H9 (cell line): ENCODE measurements at regions not wholly inside any gene's neighbourhood (a gene's known extent, or its start where the extent isn't known, plus 50 kb on each side); places are given as distances from the start of the nearest gene placed in this dataset.

Source experiments
- DNase-seq: peaks from one replicate; pipeline ENCODE4 v3.0.0-alpha.2; 2017
- H2AFZ ChIP-seq: one replicate; pipeline ENCODE4 v1.6.1; 2013; ENCODE audit warnings: mild to moderate bottlenecking, low read length, control low read depth, moderate library complexity
- H2AK5ac ChIP-seq: 2 replicates; pipeline ENCODE4 v1.6.1; 2013; ENCODE audit warnings: low read length, control low read depth, mixed read lengths; ENCODE audit not compliant: insufficient read length
- H2BK120ac ChIP-seq: one replicate; pipeline ENCODE4 v1.6.1; 2013; ENCODE audit warnings: low read depth, mild to moderate bottlenecking, low read length, control low read depth, inconsistent platforms; ENCODE audit not compliant: poor library complexity, severe bottlenecking
- H2BK12ac ChIP-seq: 2 replicates; pipeline ENCODE4 v1.6.1; 2013; ENCODE audit warnings: low read length, control low read depth, mixed read lengths, low read depth; ENCODE audit not compliant: insufficient read length
- H2BK15ac ChIP-seq: 2 replicates; pipeline ENCODE4 v1.6.1; 2013; ENCODE audit warnings: low read depth, low read length, control low read depth
- H2BK20ac ChIP-seq: one replicate; pipeline ENCODE4 v1.6.1; 2013; ENCODE audit warnings: low read depth, mild to moderate bottlenecking, low read length, control low read depth, inconsistent platforms; ENCODE audit not compliant: poor library complexity, severe bottlenecking
- H2BK5ac ChIP-seq: 2 replicates; pipeline ENCODE4 v1.6.1; 2013; ENCODE audit warnings: low read length, control low read depth, mixed read lengths; ENCODE audit not compliant: insufficient read length
- H3K14ac ChIP-seq: 2 replicates; pipeline ENCODE4 v1.6.1; 2013; ENCODE audit warnings: low read length, control low read depth; ENCODE audit not compliant: insufficient read depth
- H3K18ac ChIP-seq: 2 replicates; pipeline ENCODE4 v1.6.1; 2013; ENCODE audit warnings: low read depth, mild to moderate bottlenecking, mixed read lengths, low read length, control low read depth; ENCODE audit not compliant: insufficient read length
- H3K23ac ChIP-seq: 2 replicates; pipeline ENCODE4 v1.6.1; 2013; ENCODE audit warnings: low read length, control low read depth, mixed read lengths, low read depth; ENCODE audit not compliant: insufficient read length
- H3K23me2 ChIP-seq: 2 replicates; pipeline ENCODE4 v1.6.1; 2013; ENCODE audit warnings: low read depth, mild to moderate bottlenecking, mixed read lengths, low read length, control low read depth; ENCODE audit not compliant: insufficient read length, poor library complexity, severe bottlenecking
- H3K27ac ChIP-seq: 2 replicates; pipeline ENCODE4 v1.5.1; 2013; ENCODE audit warnings: low read length, control low read depth, mixed read lengths, low read depth; ENCODE audit not compliant: insufficient read length
- H3K27me3 ChIP-seq: 2 replicates; pipeline ENCODE4 v1.6.1; 2013; ENCODE audit warnings: low read length, control low read depth, inconsistent platforms; ENCODE audit not compliant: insufficient read depth
- H3K4ac ChIP-seq: 2 replicates; pipeline ENCODE4 v1.6.1; 2013; ENCODE audit warnings: low read depth, mild to moderate bottlenecking, control low read depth, inconsistent platforms, low read length, moderate library complexity
- H3K4me1 ChIP-seq: 2 replicates; pipeline ENCODE4 v1.6.1; 2013; ENCODE audit warnings: low read length, control low read depth, inconsistent platforms; ENCODE audit not compliant: insufficient read depth
- H3K4me2 ChIP-seq: 2 replicates; pipeline ENCODE4 v1.6.1; 2013; ENCODE audit warnings: low read length, control low read depth, mixed read lengths; ENCODE audit not compliant: insufficient read length, insufficient read depth
- H3K56ac ChIP-seq: 2 replicates; pipeline ENCODE4 v1.6.1; 2013; ENCODE audit warnings: low read depth, mild to moderate bottlenecking, mixed read lengths, low read length, control low read depth; ENCODE audit not compliant: insufficient read length
- H3K79me1 ChIP-seq: 2 replicates; pipeline ENCODE4 v1.6.1; 2013; ENCODE audit warnings: low read depth, mild to moderate bottlenecking, moderate library complexity, low read length, control low read depth, inconsistent platforms; ENCODE audit not compliant: insufficient read depth, poor library complexity, severe bottlenecking
- H3K79me2 ChIP-seq: 2 replicates; pipeline ENCODE4 v1.6.1; 2013; ENCODE audit warnings: low read length, control low read depth, inconsistent platforms; ENCODE audit not compliant: insufficient read depth
- H3K9ac ChIP-seq: 2 replicates; pipeline ENCODE4 v1.6.1; 2013; ENCODE audit warnings: low read length, control low read depth, mixed read lengths; ENCODE audit not compliant: insufficient read length; ENCODE audit errors: extremely low read depth
- H3K9me3 ChIP-seq: one replicate; pipeline ENCODE4 v1.6.1; 2013; ENCODE audit warnings: low read depth, low read length, inconsistent platforms; ENCODE audit not compliant: control insufficient read depth
- H3T11ph ChIP-seq: one replicate; pipeline ENCODE4 v1.6.1; 2013; ENCODE audit warnings: mild to moderate bottlenecking, low read length, control low read depth, inconsistent platforms
- H4K20me1 ChIP-seq: one replicate; pipeline ENCODE4 v1.6.1; 2013; ENCODE audit not compliant: control insufficient read depth, insufficient read length, insufficient read depth
- H4K5ac ChIP-seq: 2 replicates; pipeline ENCODE4 v1.6.1; 2013; ENCODE audit warnings: low read depth, mild to moderate bottlenecking, mixed read lengths, low read length, control low read depth; ENCODE audit not compliant: insufficient read length
- H4K8ac ChIP-seq: replicated peaks from 2 replicates; pipeline ENCODE4 v1.6.1; 2013; ENCODE audit warnings: low read length, control low read depth, mixed read lengths, low read depth; ENCODE audit not compliant: insufficient read length
- H4K91ac ChIP-seq: 2 replicates; pipeline ENCODE4 v1.6.1; 2013; ENCODE audit warnings: low read depth, mild to moderate bottlenecking, moderate library complexity, mixed read lengths, low read length, control low read depth; ENCODE audit not compliant: insufficient read length
- H3K27ac Mint-ChIP-seq, 3 experiments: 2 replicates in 2 of 3; 3 replicates in 1 of 3; pipeline ENCODE4 v1.8.0; 2020 to 2021; ENCODE audit warnings: mixed read lengths in 3 of 3, mild to moderate bottlenecking in 1 of 3, moderate library complexity in 1 of 3
- H3K27me3 Mint-ChIP-seq: 2 replicates; pipeline ENCODE4 v1.8.0; 2021; ENCODE audit warnings: low read depth, mild to moderate bottlenecking, moderate library complexity, mixed read lengths
- H3K36me3 Mint-ChIP-seq, 3 experiments: 2 replicates in 2 of 3; 3 replicates in 1 of 3; pipeline ENCODE4 v1.8.0; 2020 to 2021; ENCODE audit warnings: low read depth in 3 of 3, mixed read lengths in 3 of 3; ENCODE audit not compliant: insufficient read depth in 1 of 3
- H3K4me1 Mint-ChIP-seq, 2 experiments: 2 replicates each; pipeline ENCODE4 v1.8.0; 2020; ENCODE audit warnings: mixed read lengths in 2 of 2
- H3K4me3 Mint-ChIP-seq, 2 experiments: 2 replicates in 1 of 2; 3 replicates in 1 of 2; pipeline ENCODE4 v1.8.0; 2020 to 2021; ENCODE audit warnings: mild to moderate bottlenecking in 2 of 2, mixed read lengths in 2 of 2, moderate library complexity in 1 of 2
- H3K9me3 Mint-ChIP-seq, 2 experiments: 2 replicates in 1 of 2; 3 replicates in 1 of 2; pipeline ENCODE4 v1.8.0; 2020; ENCODE audit warnings: mild to moderate bottlenecking in 2 of 2, mixed read lengths in 2 of 2, moderate library complexity in 1 of 2
- WGBS: extraction: QIAGEN DNeasy Blood & Tissue Kit; methylation state at CpG from one replicate; pipeline ENCODE4 v1.1.7; 2013; ENCODE audit warnings: missing lambda C conversion rate, low lambda C conversion rate, mixed read lengths; ENCODE audit not compliant: insufficient read length; ENCODE audit errors: extremely low coverage; 5-methylcytosine and 5-hydroxymethylcytosine counted together
- TF ChIP-seq, protein P1 (sequence below): fragments of 200-600 bp; sonication (generic); conservative IDR thresholded peaks from 3 replicates; pipeline ENCODE4 v1.8.0; 2021; ENCODE audit warnings: antibody characterized with exemption, mild to moderate bottlenecking

GRCh38 chr2:23137166-23137565 lies 247.8 kb upstream of the KLHL29 start:
- Mint-ChIP-seq H3K4me1 (peaks cover 11 to 12% of the 10 kb centered on the region in 2 experiments), H3K4me3 (no peak overlapping the region), H3K27me3 (no peaks in the 10 kb centered on the region; the same call in none of the 2 replicates), H3K9me3 (no peaks in the 10 kb centered on the region; a peak in 1 of 5 replicates), H3K36me3 (no peaks in the 10 kb centered on the region), H3K27ac (no peak overlapping the region)
- no peaks in the 10 kb centered on the region for H3K4me1 ChIP-seq
- no peak overlapping the region for H2AK5ac ChIP-seq
- TF ChIP-seq, protein P1, sequence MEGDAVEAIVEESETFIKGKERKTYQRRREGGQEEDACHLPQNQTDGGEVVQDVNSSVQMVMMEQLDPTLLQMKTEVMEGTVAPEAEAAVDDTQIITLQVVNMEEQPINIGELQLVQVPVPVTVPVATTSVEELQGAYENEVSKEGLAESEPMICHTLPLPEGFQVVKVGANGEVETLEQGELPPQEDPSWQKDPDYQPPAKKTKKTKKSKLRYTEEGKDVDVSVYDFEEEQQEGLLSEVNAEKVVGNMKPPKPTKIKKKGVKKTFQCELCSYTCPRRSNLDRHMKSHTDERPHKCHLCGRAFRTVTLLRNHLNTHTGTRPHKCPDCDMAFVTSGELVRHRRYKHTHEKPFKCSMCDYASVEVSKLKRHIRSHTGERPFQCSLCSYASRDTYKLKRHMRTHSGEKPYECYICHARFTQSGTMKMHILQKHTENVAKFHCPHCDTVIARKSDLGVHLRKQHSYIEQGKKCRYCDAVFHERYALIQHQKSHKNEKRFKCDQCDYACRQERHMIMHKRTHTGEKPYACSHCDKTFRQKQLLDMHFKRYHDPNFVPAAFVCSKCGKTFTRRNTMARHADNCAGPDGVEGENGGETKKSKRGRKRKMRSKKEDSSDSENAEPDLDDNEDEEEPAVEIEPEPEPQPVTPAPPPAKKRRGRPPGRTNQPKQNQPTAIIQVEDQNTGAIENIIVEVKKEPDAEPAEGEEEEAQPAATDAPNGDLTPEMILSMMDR = no peak
- H2BK15ac ChIP-seq = no peak overlapping the region
- H3T11ph ChIP-seq = no peak overlapping the region
- H2BK12ac ChIP-seq = no peak overlapping the region
- H4K5ac ChIP-seq = no peak overlapping the region
- no peaks in the 10 kb centered on the region for H3K23me2 ChIP-seq
- no peak for DNase-seq
- no peak overlapping the region for H2BK5ac ChIP-seq
- H3K27me3 ChIP-seq = no peaks in the 10 kb centered on the region
- H3K27ac ChIP-seq = no peak overlapping the region
- no peak overlapping the region for H2BK20ac ChIP-seq
- no peaks in the 10 kb centered on the region for H4K20me1 ChIP-seq
- H3K79me1 ChIP-seq = no peaks in the 10 kb centered on the region
- H3K9ac ChIP-seq = no peak overlapping the region
- no peaks in the 10 kb centered on the region for H3K79me2 ChIP-seq
- no peak overlapping the region for H3K56ac ChIP-seq
- no CpG with 5 or more reads among the region's 2 CpGs for WGBS
- H4K8ac ChIP-seq = no peak overlapping the region
- no peak overlapping the region for H3K14ac ChIP-seq
- no peak overlapping the region for H3K4me2 ChIP-seq
- H2AFZ ChIP-seq = no peak overlapping the region
- H3K23ac ChIP-seq = no peak overlapping the region
- no peak overlapping the region for H3K4ac ChIP-seq
- H2BK120ac ChIP-seq = no peak overlapping the region
- no peak overlapping the region for H3K18ac ChIP-seq
- no peaks in the 10 kb centered on the region for H3K9me3 ChIP-seq
- no peak overlapping the region for H4K91ac ChIP-seq
